ENCODE measurements at regions not wholly inside any gene's neighbourhood (a gene's known extent, or its start where the extent isn't known, plus 50 kb on each side); places are given as distances from the start of the nearest gene placed in this dataset.

DNA sequence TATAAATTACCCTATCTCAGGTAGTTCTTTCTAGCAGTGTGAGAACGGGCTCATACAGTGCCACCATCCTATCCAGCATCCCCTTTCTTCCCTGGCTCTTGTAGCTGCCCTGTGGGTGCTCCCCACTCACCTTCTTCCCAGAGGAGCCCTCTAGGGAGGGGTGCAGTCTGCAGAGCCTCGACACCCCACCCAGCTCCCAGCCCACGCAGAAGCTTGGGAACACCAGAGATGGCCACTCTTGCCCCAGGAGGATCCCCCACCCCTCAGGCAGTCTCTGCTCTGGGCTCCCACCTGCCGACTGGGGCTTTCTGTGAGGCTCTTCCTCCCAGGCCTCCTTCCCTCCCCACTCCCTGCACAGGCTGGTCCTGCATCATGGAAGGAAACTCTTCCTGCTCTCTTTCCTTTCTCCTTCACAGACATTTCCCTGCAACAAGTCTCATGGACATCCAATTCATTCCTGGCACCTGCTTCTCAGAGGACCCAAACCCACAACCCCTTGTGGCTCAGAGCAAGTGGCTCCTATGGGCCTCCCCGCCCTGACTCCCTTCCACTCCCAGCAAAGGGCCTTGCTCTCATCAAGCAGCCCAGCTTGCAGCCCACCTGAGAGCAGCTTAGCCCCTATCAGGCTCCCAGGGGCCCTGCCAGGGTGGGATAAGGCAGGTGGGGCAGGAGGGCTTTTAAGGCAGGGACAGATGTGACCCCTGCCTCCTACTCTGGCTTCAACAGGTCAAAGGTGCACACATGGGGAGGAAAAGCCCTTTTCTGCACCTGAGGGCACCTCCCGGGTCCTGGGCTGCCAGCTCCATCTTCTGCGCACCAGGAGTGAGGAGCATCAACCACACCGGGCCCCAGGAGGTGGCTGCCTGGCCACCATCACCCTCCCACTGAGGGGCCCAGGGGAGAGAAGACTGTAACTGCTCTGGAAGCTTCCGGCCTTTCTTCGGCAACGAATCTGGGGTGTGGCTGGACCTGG is 263.8 kb upstream of the TNRC6C start:
- no peak for DNase-seq

- no peak for DNase-seq
Measured at GRCh38 chr17:77695386-77695785, 263.1 kb upstream of the TNRC6C start.

- DNase-seq: no peak
Measured at GRCh38 chr17:77696151-77696720, 262.3 kb upstream of the TNRC6C start.

- no peak for DNase-seq
Measured at GRCh38 chr17:77696721-77697460, 261.6 kb upstream of the TNRC6C start.

GRCh38 chr17:77697480-77698400 is 260.8 kb upstream of the TNRC6C start:
- no peak for DNase-seq

GRCh38 chr17:77698903-77699623 is 259.4 kb upstream of the TNRC6C start:
- DNase-seq: no peak

GRCh38 chr17:77700165-77700881 is 258.2 kb upstream of the TNRC6C start:
- no peak for DNase-seq

- DNase-seq: no peak
Measured at GRCh38 chr17:77701996-77702395, 256.5 kb upstream of the TNRC6C start.

GRCh38 chr17:77704048-77704815 is 254.3 kb upstream of the TNRC6C start:
- no peak for DNase-seq

GRCh38 chr17:77706938-77707337 is 251.6 kb upstream of the TNRC6C start:
- DNase-seq: no peak

DNA sequence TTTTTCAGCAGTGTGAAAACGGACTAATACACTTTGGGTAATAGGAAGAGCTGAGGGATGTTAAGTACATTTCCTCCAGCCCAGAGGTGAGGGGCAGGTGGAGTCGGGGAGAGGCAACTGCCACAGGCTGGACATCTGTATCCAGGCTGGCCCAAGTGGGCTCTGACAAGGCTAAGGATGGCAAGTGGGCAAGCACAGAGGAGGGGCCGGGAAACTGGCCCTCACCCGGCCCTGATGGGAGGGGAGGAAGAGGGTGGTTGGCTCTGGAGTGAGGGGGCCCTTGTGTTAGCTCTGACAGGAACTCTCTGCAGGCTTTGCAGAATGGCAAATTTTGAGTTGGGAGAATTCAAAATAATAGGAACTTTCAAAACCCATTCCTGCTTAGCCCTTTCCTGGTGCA is 251.0 kb upstream of the TNRC6C start:
- DNase-seq: no peak

DNA sequence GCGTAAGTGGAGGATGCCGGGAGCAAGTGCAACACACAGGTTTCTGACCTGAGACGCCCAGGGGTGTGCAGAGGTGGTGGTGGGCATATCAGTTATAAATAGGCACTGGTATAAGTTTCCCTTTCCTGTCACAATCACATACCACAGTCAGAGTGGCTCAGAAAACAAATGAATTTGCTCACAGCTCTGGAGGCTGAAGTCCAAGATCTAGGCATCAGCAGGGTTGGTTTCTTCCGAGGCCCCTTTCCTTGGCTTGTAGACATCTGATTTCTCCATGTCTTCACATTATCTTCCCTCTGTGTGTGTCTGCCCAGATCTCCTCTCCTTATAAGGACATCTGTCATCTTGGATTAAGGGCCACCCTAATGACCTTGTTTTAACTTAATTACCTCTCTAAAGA is 250.5 kb upstream of the TNRC6C start:
- DNase-seq: no peak

DNA sequence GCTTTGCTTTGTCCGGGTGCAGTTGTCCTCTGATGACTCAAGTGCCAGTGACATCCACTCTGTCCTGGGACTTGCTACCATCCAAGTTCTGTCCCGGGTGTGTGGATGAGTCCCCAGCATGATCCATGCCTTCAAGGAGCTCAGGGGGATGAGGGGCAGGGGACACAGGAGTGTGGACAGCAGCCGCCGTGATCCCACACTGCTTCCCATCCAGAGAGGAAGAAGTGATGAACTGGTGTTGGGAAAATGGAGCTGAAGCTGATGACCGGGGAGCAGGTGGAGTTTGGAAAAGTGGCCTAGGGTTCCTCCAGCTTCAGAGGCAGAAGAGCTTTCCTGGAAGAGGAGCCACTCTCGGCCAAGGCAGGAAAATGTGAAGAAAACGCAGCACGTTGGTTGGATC is 249.6 kb upstream of the TNRC6C start:
- DNase-seq: no peak

DNA sequence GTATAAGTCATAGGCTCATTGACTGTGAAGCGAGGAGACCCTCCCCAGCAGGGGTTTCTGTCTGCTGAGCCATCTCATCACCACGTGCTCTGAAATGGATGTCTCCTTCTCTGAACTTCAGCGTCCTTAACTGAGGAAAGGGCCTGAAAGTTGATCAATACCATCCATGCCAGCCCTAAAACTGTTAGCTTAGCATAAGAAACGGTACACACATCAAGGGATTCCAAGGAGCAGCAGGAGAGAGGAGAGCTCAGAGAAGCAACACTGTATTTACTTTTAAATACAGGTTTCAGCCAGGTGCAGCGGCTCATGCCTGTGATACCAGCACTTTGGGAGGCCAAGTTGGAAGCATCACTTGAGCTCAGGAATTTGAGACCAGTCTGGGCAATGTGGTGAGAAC is 248.9 kb upstream of the TNRC6C start:
- DNase-seq: no peak

DNA sequence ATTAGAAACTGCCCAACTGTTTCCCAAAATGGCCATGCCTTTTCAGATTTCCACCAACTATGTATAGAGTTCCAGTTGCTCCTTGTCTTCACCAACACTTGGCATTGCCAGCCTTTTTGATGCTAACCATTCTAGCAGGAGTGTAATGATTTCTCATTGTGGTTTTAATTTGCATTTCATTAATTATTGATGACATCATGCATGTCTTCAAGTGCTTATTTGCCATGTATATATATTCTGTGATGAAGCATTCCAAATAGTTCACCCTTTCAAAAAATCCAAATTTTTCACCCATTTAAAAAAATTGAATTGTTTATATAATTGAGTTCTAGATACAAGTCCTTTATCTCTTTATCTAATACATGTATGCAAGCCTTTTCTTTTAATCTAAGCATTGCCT is 245.9 kb upstream of the TNRC6C start:
- no peak for DNase-seq

GRCh38 chr17:77716289-77716926 is 242.1 kb upstream of the TNRC6C start:
- no peak for DNase-seq

- DNase-seq: no peak
Measured at GRCh38 chr17:77717941-77718668, 240.4 kb upstream of the TNRC6C start.

DNA sequence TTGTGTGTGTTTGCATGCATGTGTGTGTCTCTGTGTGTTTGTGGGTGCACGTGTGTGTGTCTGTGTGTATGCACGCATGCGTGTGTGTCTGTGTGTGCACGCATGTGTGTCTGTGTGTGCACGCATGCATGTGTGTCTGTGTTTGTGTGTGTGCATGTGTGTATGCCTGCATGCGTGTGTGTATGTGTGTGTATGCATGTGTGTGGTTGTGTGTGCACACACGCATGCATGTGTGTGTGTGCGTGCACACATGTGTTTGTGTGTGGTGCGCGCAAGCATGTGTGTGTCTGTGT is 239.9 kb upstream of the TNRC6C start:
- no peak for DNase-seq

GRCh38 chr17:77719806-77720205 is 238.7 kb upstream of the TNRC6C start:
- no peak for DNase-seq
